ENCODE measurements at regions not wholly inside any gene's neighbourhood (a gene's known extent, or its start where the extent isn't known, plus 50 kb on each side); places are given as distances from the start of the nearest gene placed in this dataset.

- H3K27me3 Mint-ChIP-seq: peaks cover 36% of the 10 kb centered on the region
Observed at GRCh38 chr16:17560548-17560947, 89.8 kb upstream of the XYLT1 start.

GRCh38 chr16:17559394-17559793 lies 88.6 kb upstream of the XYLT1 start:
- Histone ChIP-seq H2AFZ (ENCODE audit: insufficient read depth, low read depth, low read length, poor library complexity, severe bottlenecking) (no peak overlapping the region), H3K4me1 (ENCODE audit: control insufficient read depth in 2 of 2, insufficient read depth in 2 of 2, low read length in 2 of 2) (no peaks in the 10 kb centered on the region), H3K27ac (ENCODE audit: low read length in 2 of 2) (no peak overlapping the region), H3K4me3 (ENCODE audit: control extremely low read depth in 1 of 5, extremely low read depth in 1 of 5, insufficient read depth in 1 of 5, low read depth in 2 of 5, low read length in 4 of 5) (no peak overlapping the region), H3K9me3 (ENCODE audit: control extremely low read depth in 1 of 3, control insufficient read depth in 2 of 3, insufficient read depth in 1 of 3, low read length in 2 of 3) (no peaks in the 10 kb centered on the region), H3K79me2 (ENCODE audit: control insufficient read depth, insufficient read depth, low read length) (no peaks in the 10 kb centered on the region), H3K27me3 (replicated peaks in 1 of 4; ENCODE audit: control extremely low read depth in 1 of 4, control insufficient read depth in 3 of 4, insufficient read depth in 4 of 4, low read length in 3 of 4) (peaks cover 0 to 8% (median 0%) of the 10 kb centered on the region in 4 experiments), H3K9ac (ENCODE audit: low read length) (no peak overlapping the region), H4K20me1 (ENCODE audit: control insufficient read depth, insufficient read depth, low read length, poor library complexity, severe bottlenecking) (no peaks in the 10 kb centered on the region), H3K36me3 (replicated peaks in 1 of 2; ENCODE audit: control extremely low read depth in 1 of 2, control insufficient read depth in 1 of 2, extremely low read depth in 1 of 2, insufficient read depth in 2 of 2, low read length in 1 of 2) (no peaks in the 10 kb centered on the region), H3K4me2 (replicated peaks; ENCODE audit: low read depth, low read length, poor library complexity, severe bottlenecking) (no peak overlapping the region)
- no peak for TF ChIP-seq CTCF (IDR thresholded peaks at IDR 0.05)
- no peak for TF ChIP-seq EZH2 (IDR thresholded peaks at IDR 0.05; ENCODE audit: borderline replicate concordance, insufficient read depth, low read depth, low read length, poor library complexity, severe bottlenecking)
- no peak overlapping the region for H3K4me3 Mint-ChIP-seq
- ATAC-seq (ENCODE audit: low read depth) (no peak), DNase-seq (no peak)
- peaks cover 36% of the 10 kb centered on the region for H3K27me3 Mint-ChIP-seq
- H3K27ac Mint-ChIP-seq: no peak overlapping the region
- WGBS (ENCODE audit: insufficient coverage): 89% methylated on average over 6 of the region's 6 CpGs
- no peaks in the 10 kb centered on the region for H3K4me1 Mint-ChIP-seq
- POLR2A ChIA-PET: no interaction called here
- no peaks in the 10 kb centered on the region for H3K9me3 Mint-ChIP-seq (ENCODE audit: insufficient read depth)
- CTCF ChIA-PET: interaction anchor here (3.4 kb wide), 1 partner anchor 20 kb away, joined by 19 read pairs; no protein-coding TSS in a partner anchor
- intact Hi-C loops (cut with micrococcal nuclease): no loop called here

More at GRCh38 chr16:17560548-17560947, 89.8 kb upstream of the XYLT1 start:
- H3K27ac ChIP-seq (ENCODE audit: low read length in 2 of 2): no peak overlapping the region
- 90% methylated on average over 2 of the region's 3 CpGs for WGBS (ENCODE audit: insufficient coverage)
- no peak overlapping the region for H2AFZ ChIP-seq (ENCODE audit: insufficient read depth, low read depth, low read length, poor library complexity, severe bottlenecking)
- no peaks in the 10 kb centered on the region for H3K4me1 ChIP-seq (ENCODE audit: control insufficient read depth in 2 of 2, insufficient read depth in 2 of 2, low read length in 2 of 2)
- H3K36me3 ChIP-seq (replicated peaks in 1 of 2; ENCODE audit: control extremely low read depth in 1 of 2, control insufficient read depth in 1 of 2, extremely low read depth in 1 of 2, insufficient read depth in 2 of 2, low read length in 1 of 2): no peaks in the 10 kb centered on the region
- no peak overlapping the region for H3K27ac Mint-ChIP-seq
- no peaks in the 10 kb centered on the region for H4K20me1 ChIP-seq (ENCODE audit: control insufficient read depth, insufficient read depth, low read length, poor library complexity, severe bottlenecking)
- no peaks in the 10 kb centered on the region for H3K9me3 Mint-ChIP-seq (ENCODE audit: insufficient read depth)
- DNase-seq: no peak
- H3K4me1 Mint-ChIP-seq: no peaks in the 10 kb centered on the region
- no peak overlapping the region for H3K4me2 ChIP-seq (replicated peaks; ENCODE audit: low read depth, low read length, poor library complexity, severe bottlenecking)
- intact Hi-C loops (cut with micrococcal nuclease): no loop called here
- no peaks in the 10 kb centered on the region for H3K79me2 ChIP-seq (ENCODE audit: control insufficient read depth, insufficient read depth, low read length)
- peaks cover 0 to under 1% (median 0%) of the 10 kb centered on the region in 3 donors for H3K9me3 ChIP-seq (ENCODE audit: control extremely low read depth in 1 of 3, control insufficient read depth in 2 of 3, insufficient read depth in 1 of 3, low read length in 2 of 3)
- H3K9ac ChIP-seq (ENCODE audit: low read length): no peak overlapping the region
- ChIA-PET POLR2A (no interaction called here), CTCF (interaction anchor here (1.0 to 1.3 kb wide), 2 partner anchors 19 to 304 kb away, joined by 3 to 4 read pairs; no protein-coding TSS in a partner anchor)
- no peak for ATAC-seq (ENCODE audit: low read depth)
- peaks cover 0 to 8% (median 0%) of the 10 kb centered on the region in 4 experiments for H3K27me3 ChIP-seq (replicated peaks in 1 of 4; ENCODE audit: control extremely low read depth in 1 of 4, control insufficient read depth in 3 of 4, insufficient read depth in 4 of 4, low read length in 3 of 4)
- no peak overlapping the region for H3K4me3 ChIP-seq (ENCODE audit: control extremely low read depth in 1 of 5, extremely low read depth in 1 of 5, insufficient read depth in 1 of 5, low read depth in 2 of 5, low read length in 4 of 5)
- H3K4me3 Mint-ChIP-seq: no peak overlapping the region
- no peak for TF ChIP-seq EZH2 (IDR thresholded peaks at IDR 0.05; ENCODE audit: borderline replicate concordance, insufficient read depth, low read depth, low read length, poor library complexity, severe bottlenecking)
- no peak for TF ChIP-seq CTCF (IDR thresholded peaks at IDR 0.05)

Data from B cell (primary cell).